T-helper 17 cell (primary cell): ENCODE measurements at regions not wholly inside any gene's neighbourhood (a gene's known extent, or its start where the extent isn't known, plus 50 kb on each side); places are given as distances from the start of the nearest gene placed in this dataset.

Experiments
- ATAC-seq: fragments of 150-1000 bp; cut with Tn5 transposase; 2 replicates; pipeline ENCODE4 v1.10.0; 2021; ENCODE audit warnings: mild to moderate bottlenecking, moderate library complexity
- DNase-seq, 3 donors: peaks; one replicate each; pipeline versions ENCODE4 v3.0.0 to v3.0.0-alpha.2; 2020 to 2021
- H3K9me3 ChIP-seq: one replicate; pipeline ENCODE4 v1.7.0; 2013; ENCODE audit warnings: low read length, mild to moderate bottlenecking; ENCODE audit not compliant: control insufficient read depth, poor library complexity, severe bottlenecking
- H3K27ac Mint-ChIP-seq: one replicate; pipeline ENCODE4 v1.8.0; 2022; ENCODE audit warnings: mild to moderate bottlenecking, moderate library complexity, mixed read lengths
- H3K27me3 Mint-ChIP-seq: one replicate; pipeline ENCODE4 v1.8.0; 2022; ENCODE audit warnings: mixed read lengths
- H3K36me3 Mint-ChIP-seq: one replicate; pipeline ENCODE4 v1.8.0; 2022; ENCODE audit warnings: low read depth, mixed read lengths
- H3K4me1 Mint-ChIP-seq: one replicate; pipeline ENCODE4 v1.8.0; 2022; ENCODE audit warnings: mild to moderate bottlenecking, mixed read lengths
- H3K4me3 Mint-ChIP-seq: one replicate; pipeline ENCODE4 v1.8.0; 2022; ENCODE audit warnings: mild to moderate bottlenecking, moderate library complexity, mixed read lengths

- H3K27ac Mint-ChIP-seq = no peak overlapping the region
- no peaks in the 10 kb centered on the region for H3K4me1 Mint-ChIP-seq
- no peaks in the 10 kb centered on the region for H3K36me3 Mint-ChIP-seq
- H3K27me3 Mint-ChIP-seq = no peaks in the 10 kb centered on the region
- H3K9me3 ChIP-seq = no peaks in the 10 kb centered on the region
- DNase-seq = no peak
- no peak for ATAC-seq
- H3K4me3 Mint-ChIP-seq = no peak overlapping the region
Measured at GRCh38 chr7:84536271-84536870, 341.8 kb upstream of the SEMA3A start.

GRCh38 chr7:84535580-84536270 is 341.1 kb upstream of the SEMA3A start:
- no peaks in the 10 kb centered on the region for H3K9me3 ChIP-seq
- no peak overlapping the region for H3K4me3 Mint-ChIP-seq
- no peak overlapping the region for H3K27ac Mint-ChIP-seq
- no peaks in the 10 kb centered on the region for H3K4me1 Mint-ChIP-seq
- ATAC-seq (no peak), DNase-seq (no peak)
- H3K27me3 Mint-ChIP-seq = no peaks in the 10 kb centered on the region
- H3K36me3 Mint-ChIP-seq = no peaks in the 10 kb centered on the region

DNA sequence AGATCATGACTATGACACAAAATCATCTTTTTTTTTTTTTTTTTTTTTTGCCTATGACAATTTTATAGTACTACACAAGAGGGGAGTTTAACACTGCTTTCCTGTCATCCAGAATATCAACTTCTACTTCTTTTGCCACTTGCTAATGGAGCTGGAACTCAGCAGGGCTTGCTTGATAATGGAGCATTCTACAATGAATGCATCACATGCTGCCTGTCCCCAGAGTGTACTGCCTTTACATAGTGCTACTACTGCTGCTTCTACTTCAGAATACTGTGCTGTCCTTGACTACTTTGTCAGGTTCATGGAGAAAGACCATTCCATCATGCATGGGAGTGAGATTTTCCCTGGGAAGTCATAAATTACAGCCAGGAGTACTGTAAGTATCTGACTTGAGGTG is 338.6 kb upstream of the SEMA3A start:
- H3K4me1 Mint-ChIP-seq = no peaks in the 10 kb centered on the region
- ATAC-seq (no peak), DNase-seq (no peak)
- no peaks in the 10 kb centered on the region for H3K27me3 Mint-ChIP-seq
- no peak overlapping the region for H3K27ac Mint-ChIP-seq
- no peaks in the 10 kb centered on the region for H3K9me3 ChIP-seq
- H3K4me3 Mint-ChIP-seq = no peak overlapping the region
- H3K36me3 Mint-ChIP-seq = no peaks in the 10 kb centered on the region

DNA sequence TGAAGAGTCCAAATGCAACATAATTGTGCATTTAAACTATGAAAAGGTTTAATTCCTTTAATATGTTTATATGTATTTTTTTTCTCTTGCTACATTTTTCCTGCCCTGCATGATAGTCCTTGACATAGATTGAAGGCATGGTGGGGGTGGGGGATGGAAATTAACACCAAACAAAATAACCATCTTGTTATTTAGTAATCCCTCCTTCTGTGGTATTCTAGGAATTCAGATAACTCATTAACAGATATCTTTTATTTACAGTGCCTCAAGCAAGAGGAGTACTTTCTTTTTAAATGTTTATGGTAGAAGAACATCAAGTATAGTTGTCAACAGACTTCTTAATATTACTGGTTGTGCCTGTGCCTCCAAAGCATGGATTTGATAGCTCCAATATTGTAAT is 337.6 kb upstream of the SEMA3A start:
- ATAC-seq (no peak), DNase-seq (no peak)
- no peak overlapping the region for H3K4me3 Mint-ChIP-seq
- H3K4me1 Mint-ChIP-seq = no peaks in the 10 kb centered on the region
- H3K36me3 Mint-ChIP-seq = no peaks in the 10 kb centered on the region
- no peaks in the 10 kb centered on the region for H3K27me3 Mint-ChIP-seq
- H3K27ac Mint-ChIP-seq = no peak overlapping the region
- peaks cover 2% of the 10 kb centered on the region for H3K9me3 ChIP-seq

DNA sequence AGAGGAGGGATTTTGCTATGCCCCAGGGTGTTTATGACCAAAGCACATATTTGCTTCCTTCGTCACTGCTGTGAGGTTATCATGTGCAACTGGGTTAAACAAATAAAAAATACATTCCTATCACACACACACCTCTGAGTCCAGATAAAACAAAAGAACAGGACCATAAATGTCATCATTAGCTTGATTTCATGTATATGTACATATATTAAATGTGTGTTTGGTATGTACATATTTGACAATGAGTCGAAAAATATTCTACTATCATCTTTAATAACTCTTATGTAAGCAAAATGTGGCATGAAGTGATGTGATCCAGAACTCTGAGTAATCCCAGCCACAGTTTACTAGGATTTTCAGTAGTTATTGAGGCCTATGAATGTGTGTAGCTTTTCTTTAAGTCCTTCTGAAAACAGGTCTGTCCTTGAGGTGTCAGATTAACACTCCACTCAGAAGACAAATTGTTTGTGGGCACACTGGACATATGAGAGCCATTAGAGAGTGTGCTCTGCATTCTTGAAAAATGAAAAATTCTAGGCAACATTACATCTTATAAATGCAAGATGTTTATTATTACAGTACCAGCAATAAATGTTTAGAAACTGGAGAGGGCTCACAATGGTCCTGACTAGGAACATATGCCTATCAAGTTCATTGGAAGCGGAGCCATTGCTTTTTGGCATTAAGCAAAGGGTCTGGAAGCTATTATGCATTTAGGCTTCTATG is 335.1 kb upstream of the SEMA3A start:
- H3K27me3 Mint-ChIP-seq = no peaks in the 10 kb centered on the region
- H3K36me3 Mint-ChIP-seq = no peaks in the 10 kb centered on the region
- DNase-seq (no peak), ATAC-seq (no peak)
- no peak overlapping the region for H3K27ac Mint-ChIP-seq
- H3K9me3 ChIP-seq = peaks cover 2% of the 10 kb centered on the region
- no peaks in the 10 kb centered on the region for H3K4me1 Mint-ChIP-seq
- H3K4me3 Mint-ChIP-seq = no peak overlapping the region

DNA sequence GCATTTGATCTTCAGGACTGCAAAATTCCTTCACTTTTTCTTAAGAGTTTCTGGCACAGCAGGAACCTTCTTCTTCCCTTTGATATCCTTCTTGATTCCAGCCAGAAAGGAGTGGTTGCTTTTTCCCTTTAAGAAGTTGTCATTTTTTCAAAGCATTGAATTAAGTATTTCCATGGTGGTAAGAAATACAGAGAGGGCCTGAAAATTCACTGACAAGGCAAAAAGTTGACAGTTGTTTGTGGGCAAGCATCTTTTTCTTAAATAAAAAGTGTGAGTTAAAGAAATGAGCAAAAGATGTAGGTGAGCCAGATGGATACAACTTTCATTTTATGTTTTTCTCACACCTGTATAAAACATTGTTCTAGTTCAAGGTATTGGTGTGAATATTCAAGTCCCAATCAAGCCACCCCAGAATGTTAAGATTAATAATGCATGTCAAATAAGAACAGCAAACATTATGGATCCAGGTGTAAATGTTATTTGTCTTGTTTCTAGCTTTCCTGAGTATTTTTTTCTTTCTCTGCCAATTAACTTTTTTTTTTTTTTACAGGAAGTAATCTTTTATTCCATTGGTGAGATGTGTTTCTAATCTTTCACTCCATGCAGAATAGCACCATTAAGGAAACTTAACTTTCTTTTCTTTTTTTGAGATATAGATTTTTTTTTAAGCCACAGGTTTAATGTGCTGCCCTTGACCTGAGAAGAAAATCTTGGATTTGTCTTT is 334.3 kb upstream of the SEMA3A start:
- H3K9me3 ChIP-seq = peaks cover 2% of the 10 kb centered on the region
- no peaks in the 10 kb centered on the region for H3K27me3 Mint-ChIP-seq
- DNase-seq (no peak), ATAC-seq (no peak)
- H3K36me3 Mint-ChIP-seq = no peaks in the 10 kb centered on the region
- no peak overlapping the region for H3K4me3 Mint-ChIP-seq
- H3K27ac Mint-ChIP-seq = no peak overlapping the region
- H3K4me1 Mint-ChIP-seq = no peaks in the 10 kb centered on the region

DNA sequence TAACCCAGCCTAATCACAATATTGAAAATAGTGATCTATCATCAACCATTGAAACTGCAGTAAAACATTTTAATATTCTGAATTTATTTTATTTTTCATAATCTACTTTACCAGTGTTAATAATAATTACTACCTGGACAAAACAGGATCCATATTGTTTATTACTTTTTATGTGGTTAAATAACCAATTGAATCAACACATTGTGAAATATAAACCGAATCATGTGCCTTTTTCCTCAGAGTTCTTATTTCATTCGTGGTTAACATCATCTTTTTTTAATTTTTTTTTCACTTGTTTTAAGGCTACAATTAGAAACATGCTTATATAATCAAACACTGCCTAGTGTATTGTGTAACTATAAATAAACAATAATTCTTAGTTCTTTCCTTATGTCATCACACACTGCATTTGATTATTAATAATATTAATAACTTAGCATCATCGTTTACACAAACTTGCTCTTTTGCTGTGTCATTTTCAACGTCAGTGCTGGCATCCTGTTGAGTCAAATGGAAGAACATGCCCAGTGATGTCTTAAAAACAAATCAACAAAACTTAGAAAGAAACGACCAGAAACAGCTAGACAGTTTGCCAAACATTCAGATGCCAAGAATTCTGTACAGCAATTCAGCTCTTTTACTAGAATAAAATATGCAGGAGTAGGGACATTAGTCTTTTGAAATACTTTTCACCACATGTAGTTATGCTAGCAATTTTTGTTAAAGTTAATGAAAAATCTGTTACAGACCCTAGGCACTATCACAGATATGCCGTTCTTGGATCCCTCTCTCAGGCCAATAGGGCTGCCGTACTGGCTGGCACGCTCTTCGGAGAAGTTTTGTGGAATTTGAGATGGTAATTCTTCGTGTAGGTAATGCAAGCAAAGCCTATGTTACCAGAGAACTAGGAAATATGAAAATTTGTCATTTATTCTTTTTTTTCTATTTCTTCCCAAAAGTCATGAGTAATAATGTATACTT is 330.4 kb upstream of the SEMA3A start:
- no peak for DNase-seq
- Mint-ChIP-seq H3K4me3 (no peak overlapping the region), H3K4me1 (no peaks in the 10 kb centered on the region), H3K27ac (no peak overlapping the region), H3K27me3 (no peaks in the 10 kb centered on the region), H3K36me3 (no peaks in the 10 kb centered on the region)
- H3K9me3 ChIP-seq = peaks cover 2% of the 10 kb centered on the region
- no peak for ATAC-seq

- H3K9me3 ChIP-seq = no peaks in the 10 kb centered on the region
- H3K4me3 Mint-ChIP-seq = no peak overlapping the region
- no peaks in the 10 kb centered on the region for H3K27me3 Mint-ChIP-seq
- no peak overlapping the region for H3K27ac Mint-ChIP-seq
- H3K36me3 Mint-ChIP-seq = no peaks in the 10 kb centered on the region
- ATAC-seq (no peak), DNase-seq (no peak)
- H3K4me1 Mint-ChIP-seq = no peaks in the 10 kb centered on the region
Measured at GRCh38 chr7:84513061-84513460, 318.5 kb upstream of the SEMA3A start.

- no peak for DNase-seq
- Mint-ChIP-seq H3K4me3 (no peak overlapping the region), H3K27ac (no peak overlapping the region), H3K4me1 (no peaks in the 10 kb centered on the region), H3K27me3 (no peaks in the 10 kb centered on the region), H3K36me3 (no peaks in the 10 kb centered on the region)
- H3K9me3 ChIP-seq = no peaks in the 10 kb centered on the region
- ATAC-seq = no peak
Measured at GRCh38 chr7:84512055-84512454, 317.5 kb upstream of the SEMA3A start.

DNA sequence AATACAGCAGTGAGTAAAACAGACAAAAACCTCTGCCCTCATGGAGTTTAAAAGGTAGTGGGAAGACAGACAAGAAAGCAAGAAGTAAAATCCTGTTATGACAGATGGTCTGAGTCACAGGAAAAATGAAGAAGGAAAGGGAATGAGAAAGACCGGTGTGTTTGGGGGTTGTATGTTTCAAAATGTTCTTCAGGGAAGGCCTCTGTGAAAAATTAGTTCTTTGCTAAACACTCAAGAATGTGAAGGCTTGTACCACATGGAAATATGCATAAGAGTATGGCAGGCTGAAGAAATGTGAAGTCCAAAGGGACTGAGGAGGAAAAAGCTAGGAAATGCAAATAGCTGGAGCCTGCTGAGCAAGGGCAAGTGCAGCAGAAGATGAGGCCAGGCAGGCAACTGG is 315.9 kb upstream of the SEMA3A start:
- ATAC-seq = no peak
- peaks cover 3% of the 10 kb centered on the region for H3K9me3 ChIP-seq
- no peaks in the 10 kb centered on the region for H3K27me3 Mint-ChIP-seq
- no peak for DNase-seq
- H3K36me3 Mint-ChIP-seq = no peaks in the 10 kb centered on the region
- H3K4me3 Mint-ChIP-seq = no peak overlapping the region
- H3K27ac Mint-ChIP-seq = no peak overlapping the region
- no peaks in the 10 kb centered on the region for H3K4me1 Mint-ChIP-seq

DNA sequence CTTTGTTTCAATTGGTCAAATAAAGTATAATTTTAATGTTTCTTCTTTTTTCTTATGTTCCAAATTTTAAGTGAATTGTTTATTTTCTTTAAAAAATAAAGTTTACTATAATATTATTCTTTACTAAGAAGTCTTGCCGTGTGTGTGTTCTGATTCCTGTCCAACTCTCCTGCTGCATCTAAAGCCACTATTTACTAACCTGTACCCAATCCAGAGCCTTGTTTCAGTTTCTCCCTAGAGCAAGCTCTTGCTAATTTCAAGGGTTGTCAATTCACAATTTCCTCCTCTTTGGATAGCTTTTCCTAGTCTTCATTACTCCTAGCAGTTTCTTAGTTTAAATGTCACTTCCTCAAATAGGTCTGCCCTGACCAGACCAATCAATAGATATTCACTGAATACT is 314.9 kb upstream of the SEMA3A start:
- Mint-ChIP-seq H3K27me3 (no peaks in the 10 kb centered on the region), H3K27ac (no peak overlapping the region), H3K36me3 (no peaks in the 10 kb centered on the region), H3K4me1 (no peaks in the 10 kb centered on the region), H3K4me3 (no peak overlapping the region)
- ATAC-seq = no peak
- peaks cover 3% of the 10 kb centered on the region for H3K9me3 ChIP-seq
- DNase-seq = no peak

DNA sequence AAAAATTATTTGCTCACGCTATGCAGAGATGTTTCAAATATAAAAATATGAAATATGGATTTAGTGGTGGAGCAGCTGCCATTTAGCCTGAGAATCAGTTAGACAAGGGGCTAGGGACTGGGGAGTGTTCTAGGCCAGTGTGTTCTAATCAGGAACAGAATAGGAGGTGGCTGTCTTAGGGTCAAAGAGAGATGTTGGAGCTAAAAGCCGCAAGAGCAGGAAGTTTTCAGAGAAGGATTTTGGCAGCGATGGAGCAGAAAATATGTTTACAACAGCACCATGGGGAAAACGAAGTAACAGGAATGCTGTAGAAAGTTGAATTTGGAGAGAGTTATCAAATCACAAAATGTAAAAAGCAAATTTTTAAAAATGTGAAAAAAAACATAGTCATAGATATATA is 314.0 kb upstream of the SEMA3A start:
- DNase-seq (no peak), ATAC-seq (no peak)
- H3K4me1 Mint-ChIP-seq = no peaks in the 10 kb centered on the region
- no peaks in the 10 kb centered on the region for H3K36me3 Mint-ChIP-seq
- H3K4me3 Mint-ChIP-seq = no peak overlapping the region
- H3K27ac Mint-ChIP-seq = no peak overlapping the region
- H3K27me3 Mint-ChIP-seq = no peaks in the 10 kb centered on the region
- H3K9me3 ChIP-seq = peaks cover 3% of the 10 kb centered on the region
